CD14-positive monocyte (primary cell): ENCODE measurements at regions not wholly inside any gene's neighbourhood (a gene's known extent, or its start where the extent isn't known, plus 50 kb on each side); places are given as distances from the start of the nearest gene placed in this dataset.

Source experiments
- DNase-seq, 3 donors: peaks; one replicate each; pipeline ENCODE4 v3.0.0-alpha.2; 2011 to 2022
- H2AFZ ChIP-seq: 2 replicates; pipeline ENCODE4 v1.6.0; 2012; ENCODE audit warnings: mild to moderate bottlenecking, low read depth, low read length, inconsistent platforms; ENCODE audit not compliant: insufficient read depth, poor library complexity, severe bottlenecking
- H3K27ac ChIP-seq, 2 donors: 1 replicate in 1 of 2; 2 replicates in 1 of 2; pipeline ENCODE4 v1.5.1; 2012 to 2013; ENCODE audit warnings: low read length in 2 of 2, control low read depth in 1 of 2, inconsistent platforms in 1 of 2, low read depth in 1 of 2, mild to moderate bottlenecking in 1 of 2
- H3K27me3 ChIP-seq, 2 donors: one replicate each; pipeline versions ENCODE4 v1.6.0 to v1.6.1; 2011 to 2013; ENCODE audit warnings: low read length in 2 of 2; ENCODE audit not compliant: control insufficient read depth in 2 of 2, insufficient read depth in 2 of 2
- H3K36me3 ChIP-seq, 2 donors: replicated peaks in 1 of 2; 1 replicate in 1 of 2; 2 replicates in 1 of 2; pipeline versions ENCODE4 v1.5.1 to v1.6.1; 2012 to 2013; ENCODE audit warnings: low read length in 2 of 2, control low read depth in 1 of 2, inconsistent platforms in 1 of 2, mild to moderate bottlenecking in 1 of 2; ENCODE audit not compliant: insufficient read depth in 2 of 2, control insufficient read depth in 1 of 2
- H3K4me1 ChIP-seq, 2 donors: 1 replicate in 1 of 2; 2 replicates in 1 of 2; pipeline versions ENCODE4 v1.5.1 to v1.6.1; 2012 to 2013; ENCODE audit warnings: low read length in 2 of 2, control low read depth in 1 of 2, inconsistent platforms in 1 of 2, mild to moderate bottlenecking in 1 of 2, moderate library complexity in 1 of 2; ENCODE audit not compliant: insufficient read depth in 2 of 2, control insufficient read depth in 1 of 2
- H3K4me2 ChIP-seq: replicated peaks from 2 replicates; pipeline ENCODE3; 2012; ENCODE audit warnings: low read length, moderate library complexity, mild to moderate bottlenecking; ENCODE audit not compliant: poor library complexity, severe bottlenecking; ENCODE audit errors: extremely low read depth
- H3K4me3 ChIP-seq, 3 experiments: fragments of 200-600 bp in 1 of 3; sonication (generic) in 1 of 3; replicated peaks in 1 of 3; 1 replicate in 2 of 3; 2 replicates in 1 of 3; pipeline ENCODE4 v1.5.1; 2011 to 2013; ENCODE audit warnings: low read length in 3 of 3, mild to moderate bottlenecking in 3 of 3, control low read depth in 2 of 3, low read depth in 2 of 3, inconsistent platforms in 1 of 3, moderate library complexity in 1 of 3
- H3K79me2 ChIP-seq: 2 replicates; pipeline ENCODE4 v1.6.0; 2012; ENCODE audit warnings: mild to moderate bottlenecking, control low read depth, inconsistent platforms, low read length, moderate library complexity; ENCODE audit not compliant: insufficient read depth
- H3K9ac ChIP-seq: 2 replicates; pipeline ENCODE4 v1.6.0; 2017; ENCODE audit warnings: low read length, mild to moderate bottlenecking; ENCODE audit not compliant: insufficient read depth, poor library complexity, severe bottlenecking
- H3K9me3 ChIP-seq, 2 donors: replicated peaks in 1 of 2; 1 replicate in 1 of 2; 2 replicates in 1 of 2; pipeline versions ENCODE4 v1.5.1 to v1.6.1; 2012 to 2013; ENCODE audit warnings: low read length in 2 of 2, control low read depth in 1 of 2; ENCODE audit not compliant: control insufficient read depth in 1 of 2, insufficient read depth in 1 of 2
- H4K20me1 ChIP-seq: 2 replicates; pipeline ENCODE4 v1.6.0; 2012; ENCODE audit warnings: mild to moderate bottlenecking, low read length, control low read depth, moderate library complexity; ENCODE audit not compliant: insufficient read depth
- H3K27ac Mint-ChIP-seq, 7 donors: one replicate each; pipeline ENCODE4 v1.8.0; 2020; ENCODE audit warnings: mild to moderate bottlenecking in 7 of 7, mixed read lengths in 7 of 7, moderate library complexity in 6 of 7, inconsistent platforms in 2 of 7
- H3K27me3 Mint-ChIP-seq, 3 donors: one replicate each; pipeline ENCODE4 v1.8.0; 2021 to 2022; ENCODE audit warnings: low read depth in 3 of 3, mild to moderate bottlenecking in 3 of 3, mixed read lengths in 3 of 3, moderate library complexity in 3 of 3, inconsistent platforms in 1 of 3
- H3K36me3 Mint-ChIP-seq, 2 donors: one replicate each; pipeline ENCODE4 v1.8.0; 2020; ENCODE audit warnings: mixed read lengths in 2 of 2, inconsistent platforms in 1 of 2, mild to moderate bottlenecking in 1 of 2
- H3K4me1 Mint-ChIP-seq: one replicate; pipeline ENCODE4 v1.8.0; 2020; ENCODE audit warnings: mild to moderate bottlenecking, mixed read lengths
- H3K4me3 Mint-ChIP-seq, 2 donors: one replicate each; pipeline ENCODE4 v1.8.0; 2020; ENCODE audit warnings: mild to moderate bottlenecking in 2 of 2, mixed read lengths in 2 of 2, moderate library complexity in 1 of 2
- H3K9me3 Mint-ChIP-seq, 7 donors: one replicate each; pipeline ENCODE4 v1.8.0; 2020 to 2022; ENCODE audit warnings: mixed read lengths in 7 of 7, mild to moderate bottlenecking in 6 of 7, moderate library complexity in 6 of 7, inconsistent platforms in 2 of 7
- CTCF ChIP-seq: fragments of 200-600 bp; IDR thresholded peaks from one replicate; pipeline ENCODE4 v1.8.0; 2022; ENCODE audit warnings: antibody characterized with exemption, mild to moderate bottlenecking
- WGBS: methylation state at CpG from one replicate; pipeline ENCODE4 v1.1.5; 2013; ENCODE audit warnings: missing lambda C conversion rate; ENCODE audit not compliant: insufficient coverage; 5-methylcytosine and 5-hydroxymethylcytosine counted together
- intact Hi-C, 2 donors: fragments of 100-400 bp; cut with micrococcal nuclease; formaldehyde crosslinking; loops; one replicate each; pipeline versions ENCODE4 v1.15.0 to v1.15.1; 2023

DNA sequence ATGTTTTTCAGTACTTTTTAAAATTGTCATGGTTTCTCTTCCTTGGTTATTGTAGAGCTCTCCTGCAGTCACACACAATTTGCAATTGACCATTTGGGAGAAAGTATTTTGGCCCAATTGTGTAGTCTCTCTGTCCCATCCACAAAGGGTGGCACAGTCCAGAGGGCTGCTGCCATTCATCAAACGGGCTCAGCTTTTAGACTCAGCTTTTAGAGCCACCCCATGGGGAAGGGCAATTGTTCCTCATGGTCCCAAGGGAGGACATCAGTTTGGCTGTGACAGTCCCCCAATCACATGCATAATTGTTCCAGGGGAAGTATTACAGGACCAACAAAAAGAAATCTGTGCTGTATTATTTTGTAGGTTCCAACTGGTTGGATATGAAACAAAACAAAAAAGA is 207.6 kb downstream of the ZNF462 start:
- no peak overlapping the region for H3K27ac ChIP-seq
- H3K36me3 Mint-ChIP-seq, result no peaks in the 10 kb centered on the region
- intact Hi-C loops, result no loop called here
- no peaks in the 10 kb centered on the region for H3K4me1 Mint-ChIP-seq
- no peak overlapping the region for H3K4me2 ChIP-seq
- H3K27me3 ChIP-seq, result peaks cover 0 to 2% of the 10 kb centered on the region in 2 donors
- peaks cover 0 to 8% (median 0%) of the 10 kb centered on the region in 7 donors for H3K9me3 Mint-ChIP-seq
- H3K4me3 Mint-ChIP-seq, result no peak overlapping the region
- H2AFZ ChIP-seq, result no peak overlapping the region
- no peak overlapping the region for H3K4me3 ChIP-seq
- H3K79me2 ChIP-seq, result no peaks in the 10 kb centered on the region
- no peak for DNase-seq
- no peaks in the 10 kb centered on the region for H4K20me1 ChIP-seq
- no peak for TF ChIP-seq CTCF
- H3K4me1 ChIP-seq, result no peaks in the 10 kb centered on the region
- H3K9me3 ChIP-seq, result no peaks in the 10 kb centered on the region
- H3K36me3 ChIP-seq, result no peaks in the 10 kb centered on the region
- H3K9ac ChIP-seq, result no peak overlapping the region
- peaks cover 0 to 2% (median 0%) of the 10 kb centered on the region in 3 donors for H3K27me3 Mint-ChIP-seq
- 100% methylated on average over 1 of the region's 1 CpG for WGBS
- no peak overlapping the region for H3K27ac Mint-ChIP-seq

GRCh38 chr9:107078061-107078460 is 205.0 kb upstream of the RAD23B start:
- Mint-ChIP-seq H3K27ac (no peak overlapping the region), H3K36me3 (no peaks in the 10 kb centered on the region), H3K9me3 (peaks cover 0 to 5% (median 0%) of the 10 kb centered on the region in 7 donors), H3K27me3 (peaks cover 0 to 1% (median 0%) of the 10 kb centered on the region in 3 donors), H3K4me3 (no peak overlapping the region), H3K4me1 (no peaks in the 10 kb centered on the region)
- Histone ChIP-seq H3K27ac (no peak overlapping the region), H3K27me3 (no peaks in the 10 kb centered on the region), H3K4me1 (no peaks in the 10 kb centered on the region), H3K4me3 (no peak overlapping the region), H3K9me3 (no peaks in the 10 kb centered on the region), H2AFZ (no peak overlapping the region), H3K4me2 (no peak overlapping the region), H3K79me2 (no peaks in the 10 kb centered on the region), H4K20me1 (no peaks in the 10 kb centered on the region), H3K36me3 (no peaks in the 10 kb centered on the region), H3K9ac (no peak overlapping the region)
- DNase-seq, result no peak
- no peak for TF ChIP-seq CTCF
- no CpG with 5 or more reads among the region's 1 CpG for WGBS
- intact Hi-C loops, result no loop called here
